GM13976 (cell line): ENCODE measurements at regions not wholly inside any gene's neighbourhood (a gene's known extent, or its start where the extent isn't known, plus 50 kb on each side); places are given as distances from the start of the nearest gene placed in this dataset.
"Not testable (repeated sequence)": the region's sequence is repeated elsewhere in the genome, so short reads cannot be mapped to it uniquely, and the experiment has no call there.

ENCODE experiments used
- DNase-seq: peaks from one replicate; pipeline ENCODE4 v3.0.0; 2012; ENCODE audit warnings: low spot score
- in situ Hi-C: fragments of 300-500 bp; cut with MboI; formaldehyde crosslinking; loops from one replicate; pipeline ENCODE4 v1.12.0; 2022; ENCODE audit warnings: low sequenced_read_pairs, mixed read lengths, inconsistent platforms; ENCODE audit not compliant: unreplicated experiment
- TF ChIP-seq, protein P1 (sequence below): IDR thresholded peaks from 2 replicates; pipeline ENCODE4 v1.5.1; 2012; ENCODE audit warnings: borderline replicate concordance, mild to moderate bottlenecking; ENCODE audit not compliant: insufficient read depth; ENCODE audit errors: extremely low read depth, missing control alignments, control extremely low read depth

DNA sequence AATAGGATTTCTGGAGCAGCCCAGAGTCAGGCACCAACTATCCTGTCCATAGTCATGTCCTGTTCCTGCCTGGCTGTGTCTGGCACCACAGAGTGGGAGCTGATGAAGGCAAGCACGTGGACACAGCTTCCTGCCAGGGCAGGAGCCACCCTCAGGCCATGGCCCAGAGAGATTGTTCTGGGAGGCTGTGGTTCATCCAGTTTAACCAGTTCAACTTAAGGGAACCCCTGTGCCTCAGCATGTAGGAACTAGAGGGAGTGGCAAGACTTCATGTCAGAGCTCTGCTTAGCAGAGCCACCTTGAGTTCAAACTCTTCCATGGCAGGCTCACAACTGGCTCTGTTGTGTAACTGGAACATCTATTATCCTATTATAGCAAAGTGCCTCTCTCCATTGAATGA is 73.2 kb upstream of the NCKAP5 start:
- in situ Hi-C loops = no loop called here
- TF ChIP-seq, protein P1, sequence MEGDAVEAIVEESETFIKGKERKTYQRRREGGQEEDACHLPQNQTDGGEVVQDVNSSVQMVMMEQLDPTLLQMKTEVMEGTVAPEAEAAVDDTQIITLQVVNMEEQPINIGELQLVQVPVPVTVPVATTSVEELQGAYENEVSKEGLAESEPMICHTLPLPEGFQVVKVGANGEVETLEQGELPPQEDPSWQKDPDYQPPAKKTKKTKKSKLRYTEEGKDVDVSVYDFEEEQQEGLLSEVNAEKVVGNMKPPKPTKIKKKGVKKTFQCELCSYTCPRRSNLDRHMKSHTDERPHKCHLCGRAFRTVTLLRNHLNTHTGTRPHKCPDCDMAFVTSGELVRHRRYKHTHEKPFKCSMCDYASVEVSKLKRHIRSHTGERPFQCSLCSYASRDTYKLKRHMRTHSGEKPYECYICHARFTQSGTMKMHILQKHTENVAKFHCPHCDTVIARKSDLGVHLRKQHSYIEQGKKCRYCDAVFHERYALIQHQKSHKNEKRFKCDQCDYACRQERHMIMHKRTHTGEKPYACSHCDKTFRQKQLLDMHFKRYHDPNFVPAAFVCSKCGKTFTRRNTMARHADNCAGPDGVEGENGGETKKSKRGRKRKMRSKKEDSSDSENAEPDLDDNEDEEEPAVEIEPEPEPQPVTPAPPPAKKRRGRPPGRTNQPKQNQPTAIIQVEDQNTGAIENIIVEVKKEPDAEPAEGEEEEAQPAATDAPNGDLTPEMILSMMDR = no peak
- no peak for DNase-seq

DNA sequence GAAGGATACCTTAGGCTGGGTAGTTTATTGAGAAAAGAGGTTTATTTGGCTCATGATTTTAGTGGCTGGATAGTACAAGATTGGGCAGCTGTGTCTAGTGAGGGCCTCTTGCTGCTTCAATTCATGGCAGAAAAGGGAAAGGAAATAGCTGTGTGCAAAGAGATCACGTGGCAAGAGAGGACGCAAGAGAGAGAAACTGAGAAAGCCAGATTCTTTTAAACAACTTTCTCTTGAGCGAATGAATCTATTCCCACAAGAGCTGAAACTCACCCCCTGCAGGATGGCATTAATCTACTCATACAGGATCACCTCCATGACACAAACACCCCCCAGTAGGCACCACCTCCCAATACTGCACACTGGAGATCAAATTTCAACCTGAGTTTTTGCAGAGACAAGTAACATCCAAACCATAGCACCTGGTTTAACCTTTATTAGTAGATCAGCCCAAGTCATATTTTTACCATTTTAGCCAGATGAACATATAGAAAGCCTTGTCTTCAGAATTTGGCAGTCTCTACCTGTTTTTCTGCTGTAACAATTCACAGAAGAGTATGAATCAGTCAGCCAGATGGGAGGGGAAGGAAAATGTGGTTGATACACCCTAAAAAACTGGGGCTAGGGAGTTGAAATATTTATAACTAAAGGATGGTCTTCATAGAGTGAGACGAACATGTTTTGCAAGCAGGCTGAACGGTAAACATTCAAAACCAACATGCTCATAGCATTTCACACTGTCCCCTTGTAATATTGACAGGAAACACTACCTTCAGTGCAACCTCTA is 73.9 kb upstream of the NCKAP5 start:
- TF ChIP-seq, protein P1 = no peak
- DNase-seq = no peak
- in situ Hi-C loops = no loop called here

DNA sequence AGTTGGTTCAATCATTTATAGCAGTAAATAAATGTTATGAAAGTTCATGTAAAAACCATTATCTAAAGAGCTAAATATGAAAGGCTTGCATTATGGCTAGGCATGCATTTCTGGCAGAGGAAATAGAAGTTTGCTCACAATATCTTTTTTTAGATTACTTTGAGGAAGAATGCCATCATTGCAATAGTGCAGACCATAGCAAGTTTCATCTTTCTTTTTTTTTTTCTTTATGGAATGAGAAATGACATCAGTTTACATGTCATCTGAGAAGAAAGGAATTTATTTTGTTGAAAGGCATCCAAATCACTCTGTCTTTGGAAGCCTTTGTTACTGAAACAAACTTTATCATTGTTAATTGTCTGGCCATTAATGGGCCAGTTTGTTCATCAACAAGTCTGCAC is 74.5 kb upstream of the NCKAP5 start:
- TF ChIP-seq, protein P1 = no peak
- DNase-seq = no peak
- in situ Hi-C loops = no loop called here

DNA sequence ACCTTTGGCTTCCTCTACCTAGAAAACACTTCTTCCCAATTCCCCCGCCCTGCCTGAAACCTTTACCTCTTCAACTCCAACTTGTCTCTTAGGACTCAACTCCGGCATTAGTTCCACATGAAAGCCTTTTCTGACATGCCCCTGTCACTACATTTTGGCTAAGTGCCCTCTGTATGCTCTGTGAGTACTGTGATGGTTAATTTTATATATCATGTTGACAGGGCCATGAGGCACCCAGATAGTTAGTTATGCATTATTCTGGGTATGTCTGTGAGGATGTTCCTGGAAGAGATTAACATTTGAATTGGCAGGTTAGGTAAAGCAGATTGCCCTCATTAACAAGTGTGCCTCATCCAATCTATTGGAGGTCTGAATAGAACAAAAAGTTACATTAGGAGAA is 75.6 kb upstream of the NCKAP5 start:
- in situ Hi-C loops = no loop called here
- no peak for DNase-seq
- TF ChIP-seq, protein P1 = no peak

DNA sequence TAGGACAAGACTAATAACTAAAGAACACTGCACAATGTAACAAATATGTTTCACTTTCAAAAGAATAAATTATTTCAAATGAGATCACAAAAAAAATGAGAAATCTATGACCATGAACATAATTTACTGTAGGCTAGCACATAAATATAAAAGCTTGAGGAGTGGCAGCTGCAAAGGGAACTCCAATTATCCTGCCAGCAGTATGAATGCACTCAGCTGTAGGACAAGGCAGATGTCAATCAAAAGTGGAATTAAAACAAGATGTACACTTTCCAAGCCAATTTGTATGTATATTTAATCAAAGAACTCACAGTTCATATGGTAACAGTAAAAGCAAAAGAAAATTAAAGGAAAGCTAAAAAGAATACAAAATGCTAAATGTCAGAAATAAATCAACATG is 76.6 kb upstream of the NCKAP5 start:
- TF ChIP-seq, protein P1 = no peak
- DNase-seq = no peak
- in situ Hi-C loops = no loop called here

DNA sequence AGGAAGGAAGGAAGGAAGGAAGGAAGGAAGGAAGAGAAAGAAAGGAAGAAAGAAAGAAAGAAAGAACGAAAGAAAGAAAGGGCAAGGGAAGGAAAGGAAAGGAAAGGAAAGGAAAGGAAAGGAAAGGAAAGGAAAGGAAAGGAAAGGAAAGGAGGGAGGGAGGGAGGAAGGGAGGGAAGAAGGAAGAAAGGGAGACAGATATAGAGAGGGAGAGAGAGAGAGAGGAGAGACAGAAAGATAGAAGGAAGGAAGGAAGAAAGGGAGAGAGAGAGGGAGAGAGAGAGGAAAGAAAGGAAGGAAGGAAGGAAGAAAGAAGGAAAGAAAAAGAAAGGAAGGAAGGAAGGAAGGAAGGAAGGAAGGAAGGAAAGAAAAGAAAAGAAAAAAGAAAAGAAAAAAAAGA is 79.1 kb upstream of the NCKAP5 start:
- in situ Hi-C loops, DNase-seq: not testable (repeated sequence)

DNA sequence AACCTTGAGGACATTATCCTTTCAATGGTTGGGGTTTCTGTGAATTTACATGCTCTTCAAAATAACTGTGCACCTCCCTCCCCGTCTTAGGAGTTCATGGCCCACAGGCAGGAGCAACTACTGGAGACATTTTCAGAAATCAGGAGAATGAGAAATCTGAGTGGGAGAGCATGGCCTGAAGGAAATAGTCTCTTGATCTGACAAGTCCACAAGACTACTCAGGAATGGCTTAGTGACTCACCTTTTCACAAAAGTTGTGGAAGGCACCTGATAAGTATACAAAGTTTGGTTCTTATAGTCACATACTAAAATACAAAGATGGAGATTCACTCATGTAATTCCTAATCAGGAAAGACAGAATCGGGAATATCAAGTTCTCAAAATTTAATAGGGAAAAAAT is 83.6 kb upstream of the NCKAP5 start:
- TF ChIP-seq, protein P1 = no peak
- in situ Hi-C loops = no loop called here
- DNase-seq = no peak
